NCI-H146 (cell line): ENCODE measurements at regions not wholly inside any gene's neighbourhood (a gene's known extent, or its start where the extent isn't known, plus 50 kb on each side); places are given as distances from the start of the nearest gene placed in this dataset.
"Not testable (repeated sequence)": the region's sequence is repeated elsewhere in the genome, so short reads cannot be mapped to it uniquely, and the experiment has no call there.

ENCODE experiments used
- DNase-seq: peaks from one replicate; lab custom pipeline; 2025; lab: John Stamatoyannopoulos, UW

- DNase-seq, result no peak
Measured at GRCh38 chr1:228869312-228869824, 134.1 kb downstream of the RHOU start.

- no peak for DNase-seq
Measured at GRCh38 chr1:228870041-228870713, 134.9 kb downstream of the RHOU start.

- DNase-seq, result no peak
Measured at GRCh38 chr1:228871314-228872061, 136.2 kb downstream of the RHOU start.

GRCh38 chr1:228872080-228872479 is 136.8 kb downstream of the RHOU start:
- no peak for DNase-seq

GRCh38 chr1:228873709-228874108 is 138.4 kb downstream of the RHOU start:
- DNase-seq, result no peak

DNA sequence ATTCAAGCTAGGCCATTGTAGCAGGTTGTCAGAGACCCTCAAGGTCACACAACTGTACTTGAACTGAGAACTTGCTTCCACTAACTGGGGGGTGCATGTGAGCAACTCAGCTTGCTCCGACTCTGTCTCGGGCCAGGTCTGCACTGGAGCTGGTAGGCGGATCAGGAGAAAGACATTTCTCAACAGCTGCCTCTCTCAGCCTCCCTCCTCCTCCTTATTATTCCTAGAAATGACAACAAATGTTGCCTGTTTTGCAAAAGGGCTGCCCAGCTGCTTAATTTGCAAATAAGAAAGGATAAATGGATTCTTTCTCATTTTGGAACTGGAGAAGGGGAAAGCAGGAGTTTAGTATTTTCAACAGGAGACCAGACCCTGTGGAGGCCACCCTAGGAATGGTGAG is 140.5 kb downstream of the RHOU start:
- DNase-seq, result no peak

DNA sequence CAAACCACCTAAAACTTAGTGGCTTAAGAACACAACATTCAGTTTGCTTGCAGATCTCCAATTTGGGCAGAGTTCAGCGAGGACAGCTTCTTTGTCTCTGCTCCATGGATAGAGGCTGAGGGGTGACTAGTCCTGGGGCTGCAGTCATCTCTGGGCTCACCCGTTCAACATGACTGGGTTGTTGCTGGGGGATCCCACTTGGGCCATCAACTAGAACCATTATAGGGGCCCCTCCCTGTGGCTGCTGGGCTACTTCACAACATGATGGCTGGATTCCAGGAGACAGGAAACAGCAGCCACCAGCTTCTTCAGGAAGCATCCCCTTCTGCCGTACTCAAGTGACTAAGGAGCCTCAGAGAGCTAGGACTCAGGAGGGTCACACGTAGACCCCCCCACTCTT is 140.9 kb downstream of the RHOU start:
- DNase-seq, result no peak

- no peak for DNase-seq
Measured at GRCh38 chr1:228879164-228879563, 143.9 kb downstream of the RHOU start.

GRCh38 chr1:228882041-228882770 is 146.9 kb downstream of the RHOU start:
- DNase-seq, result no peak

DNA sequence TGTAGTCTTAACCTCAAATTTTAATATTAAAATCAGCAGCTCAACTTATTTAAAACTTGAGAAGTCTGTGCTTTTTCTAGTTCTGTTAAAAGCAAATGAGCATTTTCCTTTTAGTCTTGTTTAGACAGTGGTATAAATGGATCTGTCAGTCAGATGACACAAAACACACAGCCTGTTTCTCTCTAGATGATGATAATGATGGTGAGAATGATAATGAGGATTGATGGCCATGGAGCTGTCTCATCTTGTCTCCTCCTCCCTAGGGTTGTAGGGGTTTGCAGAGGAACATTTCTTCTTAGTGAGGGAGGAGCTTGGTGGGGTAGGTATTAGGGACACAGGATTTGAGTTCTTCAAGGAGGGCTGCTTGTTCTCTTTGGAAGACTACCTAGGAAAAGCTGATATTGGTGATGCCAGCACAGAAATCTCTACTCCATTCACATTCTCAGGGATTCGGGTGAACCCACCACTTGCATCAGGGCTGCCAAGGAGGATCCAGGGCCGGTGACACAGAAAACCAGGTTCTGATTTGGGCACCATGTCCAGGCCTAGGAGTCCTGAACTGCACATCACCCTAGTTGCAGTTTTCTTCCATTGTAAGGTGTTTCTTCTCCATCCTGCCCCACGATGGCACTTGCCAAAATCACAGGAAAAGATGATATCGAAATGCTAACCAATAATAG is 147.6 kb downstream of the RHOU start:
- no peak for DNase-seq

- DNase-seq, result no peak
Measured at GRCh38 chr1:228883535-228883934, 148.3 kb downstream of the RHOU start.

DNA sequence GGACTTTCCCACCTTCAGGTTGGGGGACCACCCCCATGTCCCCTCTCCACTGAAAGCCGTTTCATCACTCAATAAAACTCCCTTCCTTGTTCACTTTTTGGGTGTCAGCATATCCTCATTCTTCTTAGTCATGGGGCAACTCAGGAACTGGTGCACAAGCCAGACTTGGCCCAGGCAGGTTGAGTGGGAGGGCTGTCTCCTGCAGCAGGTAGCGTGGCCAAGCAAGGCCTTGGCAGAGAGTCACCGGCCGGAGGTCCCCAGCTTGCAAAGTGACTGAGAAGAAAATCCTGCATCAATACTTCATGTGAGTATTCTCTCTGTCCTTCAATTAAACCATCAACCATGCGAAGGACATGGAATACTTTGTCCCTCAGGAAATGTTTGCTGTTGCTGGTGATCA is 148.9 kb downstream of the RHOU start:
- no peak for DNase-seq

DNA sequence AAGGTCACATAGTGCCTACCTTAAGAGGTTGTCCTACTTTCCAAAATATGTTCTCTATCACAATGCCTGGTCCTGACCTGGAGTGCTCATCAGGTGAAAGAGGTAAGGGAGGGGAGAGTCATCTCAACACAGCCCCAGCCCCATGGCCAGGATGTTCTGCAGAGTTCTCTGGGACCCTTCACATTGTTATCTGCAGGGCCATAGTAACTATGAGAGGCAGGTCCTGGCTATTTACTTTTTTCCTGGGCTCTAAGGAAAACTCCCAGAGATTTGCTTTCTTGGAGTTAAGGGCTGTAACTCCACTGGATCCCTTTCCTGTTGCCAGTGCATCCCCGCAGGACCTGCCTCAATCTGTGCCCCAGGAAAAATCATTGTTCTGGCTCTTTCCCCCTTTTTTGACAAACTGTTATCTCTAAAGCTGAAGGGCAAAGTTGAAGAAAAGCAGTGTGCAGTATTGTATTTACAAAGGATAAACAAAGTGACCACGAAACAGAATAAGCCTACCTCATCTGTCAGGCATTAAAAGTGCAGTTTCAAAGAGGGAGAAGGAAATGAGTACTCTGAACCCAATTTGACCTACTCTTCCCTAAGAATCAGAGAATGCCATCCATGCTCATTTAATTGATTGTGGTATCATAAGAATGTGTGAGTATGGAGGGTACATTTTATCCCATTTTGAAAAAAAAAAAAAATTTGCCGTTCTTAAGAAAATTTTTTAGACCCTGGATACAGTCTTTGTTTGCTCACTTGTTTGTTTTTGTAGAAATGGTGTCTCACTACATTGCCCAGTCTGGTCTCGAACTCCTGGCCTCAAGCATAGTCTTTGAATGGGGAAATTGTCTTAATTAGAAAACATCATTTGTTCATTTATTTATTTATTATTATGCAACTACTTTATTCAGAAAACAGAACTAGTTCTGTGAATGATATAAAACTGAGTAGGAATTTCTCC is 149.6 kb downstream of the RHOU start:
- DNase-seq, result no peak

DNA sequence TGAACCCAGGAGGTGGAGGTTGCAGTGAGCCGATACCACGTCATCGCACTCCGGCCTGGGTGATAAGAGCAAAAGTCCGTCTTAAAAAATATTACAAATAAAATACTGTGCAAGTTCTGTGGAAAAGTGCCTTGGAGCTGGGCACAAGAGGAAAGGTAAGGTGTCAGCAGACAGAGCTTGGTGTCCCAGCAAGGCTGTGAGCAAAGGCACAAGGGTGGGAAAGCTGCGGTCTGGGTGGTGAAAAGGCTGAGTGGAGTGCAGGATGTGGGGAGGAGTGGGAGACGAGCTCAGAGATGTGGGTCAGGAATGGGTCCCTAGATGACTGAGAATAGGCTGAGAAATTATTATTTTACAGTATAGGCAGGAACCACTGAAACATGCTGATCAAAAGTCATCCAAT is 150.6 kb downstream of the RHOU start:
- no peak for DNase-seq

DNA sequence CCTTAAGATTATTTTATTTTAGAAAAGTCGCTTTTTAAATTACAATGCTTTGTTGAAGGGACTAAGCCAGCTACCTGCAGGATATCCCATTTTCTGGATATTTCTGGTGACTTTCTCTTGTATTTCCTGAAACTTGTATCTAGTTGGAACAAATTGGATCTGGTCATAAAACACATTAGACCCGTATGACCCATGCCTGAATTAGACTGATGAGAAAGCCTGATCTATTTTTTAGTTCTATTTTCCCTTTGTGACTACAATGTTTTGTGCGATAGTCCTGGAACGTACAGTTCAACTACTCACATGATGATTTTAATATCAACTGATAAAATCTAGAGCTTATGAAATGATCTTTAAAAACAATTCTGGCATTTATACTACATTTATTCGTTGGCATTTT is 151.8 kb downstream of the RHOU start:
- no peak for DNase-seq

GRCh38 chr1:228887960-228888359 is 152.7 kb downstream of the RHOU start:
- DNase-seq, result no peak

GRCh38 chr1:228889289-228889688 is 154.0 kb downstream of the RHOU start:
- DNase-seq, result no peak

DNA sequence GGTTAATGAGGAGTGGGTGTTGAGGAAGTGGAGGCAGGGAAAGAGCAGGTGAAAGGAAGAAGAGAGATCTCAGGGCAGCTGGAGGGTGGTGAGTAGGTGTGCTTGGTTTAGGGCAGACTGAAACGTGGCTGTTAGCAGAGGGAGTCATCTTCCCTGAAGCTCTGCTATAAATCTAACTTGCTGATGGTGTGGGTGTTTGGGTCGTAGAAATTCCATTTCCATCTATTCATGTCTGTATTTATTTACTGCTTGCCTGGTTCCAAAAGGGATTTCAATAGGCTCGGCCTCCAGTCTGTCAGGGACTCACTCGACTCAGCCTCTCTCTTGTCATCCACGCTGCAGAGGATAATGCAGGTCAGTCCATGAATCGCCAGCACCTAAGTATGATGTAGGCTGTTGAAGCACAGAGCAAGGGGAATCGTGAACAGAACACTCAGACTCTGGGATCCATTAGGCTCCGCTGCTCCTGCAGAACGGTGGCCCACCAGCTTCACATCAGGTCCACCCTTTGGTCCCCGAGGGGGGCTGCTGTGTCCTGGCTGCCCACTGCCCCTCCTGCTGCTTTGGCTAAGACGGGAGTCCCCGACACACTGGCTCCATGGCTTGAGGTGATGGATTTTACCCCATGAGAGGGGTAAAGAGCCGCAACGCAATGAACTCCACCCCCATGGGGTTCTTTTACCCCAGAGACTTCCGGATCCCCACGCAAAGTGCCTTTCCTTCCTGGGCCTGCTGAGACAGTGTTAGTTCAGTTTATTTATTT is 156.2 kb downstream of the RHOU start:
- no peak for DNase-seq

DNA sequence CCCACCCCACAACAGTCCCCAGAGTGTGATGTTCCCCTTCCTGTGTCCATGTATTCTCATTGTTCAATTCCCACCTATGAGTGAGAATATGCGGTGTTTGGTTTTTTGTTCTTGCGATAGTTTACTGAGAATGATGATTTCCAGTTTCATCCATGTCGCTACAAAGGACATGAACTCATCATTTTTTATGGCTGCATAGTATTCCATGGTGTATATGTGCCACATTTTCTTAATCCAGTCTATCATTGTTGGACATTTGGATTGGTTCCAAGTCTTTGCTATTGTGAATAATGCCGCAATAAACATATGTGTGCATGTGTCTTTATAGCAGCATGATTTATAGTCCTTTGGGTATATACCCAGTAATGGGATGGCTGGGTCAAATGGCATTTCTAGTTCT is 156.9 kb downstream of the RHOU start:
- not testable (repeated sequence) for DNase-seq

- DNase-seq, result no peak
Measured at GRCh38 chr1:228894442-228894989, 159.2 kb downstream of the RHOU start.
